ENCODE measurements at regions not wholly inside any gene's neighbourhood (a gene's known extent, or its start where the extent isn't known, plus 50 kb on each side); places are given as distances from the start of the nearest gene placed in this dataset.

DNA sequence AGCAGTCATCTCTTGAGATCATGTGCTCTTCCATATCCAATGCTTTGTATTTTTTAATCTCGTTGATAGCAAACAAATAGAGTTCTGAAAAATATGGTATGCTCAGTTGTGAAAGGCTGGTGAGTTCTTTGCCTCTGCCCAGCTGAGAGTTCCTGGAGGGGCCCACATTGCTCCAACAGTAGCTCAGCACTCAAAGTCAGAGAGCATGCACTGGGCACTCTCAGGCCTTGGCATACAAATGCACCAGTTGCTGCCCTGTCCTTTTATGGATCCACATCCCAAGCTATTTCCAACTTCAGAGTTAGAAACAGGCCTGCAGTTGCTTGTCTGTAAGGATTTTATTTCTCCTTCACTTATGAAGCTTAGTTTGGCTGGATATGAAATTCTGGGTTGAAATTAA is 181.7 kb upstream of the CHRNA7 start:
- TF ChIP-seq, protein P1, sequence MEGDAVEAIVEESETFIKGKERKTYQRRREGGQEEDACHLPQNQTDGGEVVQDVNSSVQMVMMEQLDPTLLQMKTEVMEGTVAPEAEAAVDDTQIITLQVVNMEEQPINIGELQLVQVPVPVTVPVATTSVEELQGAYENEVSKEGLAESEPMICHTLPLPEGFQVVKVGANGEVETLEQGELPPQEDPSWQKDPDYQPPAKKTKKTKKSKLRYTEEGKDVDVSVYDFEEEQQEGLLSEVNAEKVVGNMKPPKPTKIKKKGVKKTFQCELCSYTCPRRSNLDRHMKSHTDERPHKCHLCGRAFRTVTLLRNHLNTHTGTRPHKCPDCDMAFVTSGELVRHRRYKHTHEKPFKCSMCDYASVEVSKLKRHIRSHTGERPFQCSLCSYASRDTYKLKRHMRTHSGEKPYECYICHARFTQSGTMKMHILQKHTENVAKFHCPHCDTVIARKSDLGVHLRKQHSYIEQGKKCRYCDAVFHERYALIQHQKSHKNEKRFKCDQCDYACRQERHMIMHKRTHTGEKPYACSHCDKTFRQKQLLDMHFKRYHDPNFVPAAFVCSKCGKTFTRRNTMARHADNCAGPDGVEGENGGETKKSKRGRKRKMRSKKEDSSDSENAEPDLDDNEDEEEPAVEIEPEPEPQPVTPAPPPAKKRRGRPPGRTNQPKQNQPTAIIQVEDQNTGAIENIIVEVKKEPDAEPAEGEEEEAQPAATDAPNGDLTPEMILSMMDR (conservative IDR thresholded peaks at IDR 0.05; ENCODE audit: low read depth, low read length) = no peak
- H3K4me3 ChIP-seq (ENCODE audit: low read depth, low read length) = no peak overlapping the region
- no peak for DNase-seq (ENCODE audit: low read depth)

DNA sequence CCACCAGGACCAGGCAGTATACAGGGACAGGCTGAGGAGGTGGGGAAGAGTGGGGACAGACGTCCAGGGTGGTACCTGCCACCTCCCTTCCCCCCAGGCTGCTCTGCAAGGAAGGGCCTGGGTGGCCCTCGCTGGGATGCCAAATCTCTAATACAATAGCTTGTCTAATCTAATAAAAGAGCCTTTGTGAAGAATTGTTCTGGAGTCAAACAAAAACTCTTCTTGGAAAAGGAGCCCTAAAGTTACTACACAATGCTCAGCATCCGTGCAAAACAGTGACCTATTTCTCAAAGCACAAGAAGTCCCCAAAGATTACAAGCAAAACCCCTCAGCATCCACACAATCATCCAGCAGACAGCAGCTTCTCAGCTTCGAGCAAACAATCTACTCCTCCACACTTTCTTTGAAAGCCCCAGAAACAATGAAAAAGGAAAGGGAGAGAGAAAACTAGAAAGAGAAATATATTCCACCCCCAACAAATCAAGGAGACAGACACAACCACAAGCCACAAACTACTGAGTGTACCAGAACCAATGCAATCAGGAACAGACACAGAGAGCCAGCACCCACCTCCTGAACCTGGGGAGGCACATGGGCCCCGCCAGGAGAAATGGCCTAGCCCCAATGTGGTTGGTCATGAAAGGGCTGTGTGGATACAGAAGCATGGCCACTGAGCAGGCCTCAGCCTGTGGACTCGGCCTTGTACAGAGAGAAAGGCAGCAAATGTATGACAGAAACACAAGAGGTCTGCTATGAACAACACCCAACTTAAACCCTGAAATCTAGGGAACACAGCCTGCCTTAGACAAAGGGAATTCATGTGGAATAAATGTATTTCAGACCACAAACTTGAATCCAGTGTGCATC is 177.1 kb upstream of the CHRNA7 start:
- DNase-seq (ENCODE audit: low read depth) = no peak
- no peak overlapping the region for H3K4me3 ChIP-seq (ENCODE audit: low read depth, low read length)
- TF ChIP-seq, protein P1 (conservative IDR thresholded peaks at IDR 0.05; ENCODE audit: low read depth, low read length) = no peak

DNA sequence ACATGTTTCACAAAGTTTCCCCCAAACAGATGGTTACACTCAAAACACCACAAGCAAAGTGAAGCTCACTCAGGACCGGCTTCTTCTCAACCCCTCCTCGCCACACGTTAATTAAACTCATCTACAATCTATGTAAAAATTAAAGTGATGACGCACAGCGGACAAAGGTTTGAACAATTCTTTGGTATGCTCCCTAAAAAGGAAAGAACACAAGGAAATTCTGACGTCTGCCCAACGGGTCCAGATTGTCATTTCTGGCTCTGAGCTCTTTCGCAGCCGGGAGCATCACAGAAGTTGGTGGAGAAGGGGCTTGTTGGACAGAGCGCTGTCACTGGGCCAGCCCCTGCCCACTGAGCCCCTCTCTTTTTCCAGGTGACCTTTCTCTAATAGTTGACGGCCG is 173.7 kb upstream of the CHRNA7 start:
- TF ChIP-seq, protein P1 (conservative IDR thresholded peaks at IDR 0.05; ENCODE audit: low read depth, low read length) = no peak
- H3K4me3 ChIP-seq (ENCODE audit: low read depth, low read length) = no peak overlapping the region
- no peak for DNase-seq (ENCODE audit: low read depth)

DNA sequence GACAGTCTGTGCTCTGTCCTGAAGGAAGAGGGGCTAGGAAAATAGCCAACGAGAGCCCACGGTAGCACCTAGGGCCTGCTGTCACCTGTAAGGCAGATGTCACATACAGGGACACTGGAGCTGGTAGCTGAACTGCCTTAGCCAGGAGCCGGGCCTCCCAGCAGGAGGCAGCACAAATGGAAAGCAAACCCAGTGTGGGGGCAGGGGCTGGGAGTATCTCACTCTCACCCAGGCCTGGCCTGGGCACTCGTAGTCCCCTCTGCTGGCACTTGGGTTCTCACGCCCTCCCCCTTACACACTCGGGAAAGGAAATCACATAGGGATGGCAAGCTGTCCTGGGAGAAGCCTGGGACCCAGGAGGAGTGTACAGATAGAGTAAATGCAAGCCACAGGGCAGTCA is 173.1 kb upstream of the CHRNA7 start:
- TF ChIP-seq, protein P1 (conservative IDR thresholded peaks at IDR 0.05; ENCODE audit: low read depth, low read length) = no peak
- DNase-seq (ENCODE audit: low read depth) = no peak
- H3K4me3 ChIP-seq (ENCODE audit: low read depth, low read length) = no peak overlapping the region

DNA sequence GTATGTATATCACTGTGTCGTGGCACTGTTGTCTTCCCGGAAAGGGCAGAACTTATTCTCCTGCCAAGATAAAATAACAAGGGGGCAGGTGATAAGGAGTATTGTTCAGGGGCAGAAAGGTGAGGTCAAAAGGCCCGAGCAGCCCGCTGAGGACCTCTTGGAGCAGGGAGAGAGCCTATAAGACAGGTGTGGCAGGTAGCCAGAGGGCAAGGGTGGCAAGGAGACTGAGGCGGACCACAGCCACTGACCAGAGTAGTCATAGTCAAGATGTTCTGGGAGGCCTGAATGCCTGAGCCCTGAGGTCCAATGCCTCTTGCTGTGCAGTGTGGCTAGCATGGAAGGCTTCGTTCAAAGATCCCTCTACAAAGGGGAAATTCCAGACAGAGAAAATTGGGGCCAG is 172.3 kb upstream of the CHRNA7 start:
- TF ChIP-seq, protein P1 (conservative IDR thresholded peaks at IDR 0.05; ENCODE audit: low read depth, low read length) = no peak
- DNase-seq (ENCODE audit: low read depth) = no peak
- H3K4me3 ChIP-seq (ENCODE audit: low read depth, low read length) = no peak overlapping the region

DNA sequence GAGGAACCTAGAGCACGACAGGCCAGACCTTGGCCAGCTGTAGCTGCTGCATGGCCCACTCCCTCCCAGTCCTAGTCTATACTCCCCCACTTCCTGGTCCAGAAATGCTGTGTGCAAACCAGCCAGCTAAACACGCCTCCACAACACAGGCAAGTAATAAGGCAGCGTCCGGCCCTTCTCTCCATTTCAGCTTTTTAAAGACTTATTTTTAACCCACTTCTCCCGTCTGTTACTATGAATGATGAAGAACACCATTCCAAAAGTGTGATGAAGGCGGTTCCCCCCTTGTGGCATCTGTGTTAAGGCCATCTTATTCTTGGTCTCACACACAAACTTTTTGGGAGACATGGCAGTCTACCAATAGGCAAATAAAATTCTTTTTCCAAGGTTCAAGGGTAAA is 164.1 kb upstream of the CHRNA7 start:
- TF ChIP-seq, protein P1 (conservative IDR thresholded peaks at IDR 0.05; ENCODE audit: low read depth, low read length) = no peak
- no peak for DNase-seq (ENCODE audit: low read depth)
- no peak overlapping the region for H3K4me3 ChIP-seq (ENCODE audit: low read depth, low read length)
